ENCODE measurements at regions not wholly inside any gene's neighbourhood (a gene's known extent, or its start where the extent isn't known, plus 50 kb on each side); places are given as distances from the start of the nearest gene placed in this dataset.
A peak's percentile ranks its signal among the peaks of the same experiment; 100 is the strongest.

- DNase-seq: no peak
These were observed 54.6 kb upstream of the PARM1 start for GRCh38 chr4:74878323-74878722.

DNA sequence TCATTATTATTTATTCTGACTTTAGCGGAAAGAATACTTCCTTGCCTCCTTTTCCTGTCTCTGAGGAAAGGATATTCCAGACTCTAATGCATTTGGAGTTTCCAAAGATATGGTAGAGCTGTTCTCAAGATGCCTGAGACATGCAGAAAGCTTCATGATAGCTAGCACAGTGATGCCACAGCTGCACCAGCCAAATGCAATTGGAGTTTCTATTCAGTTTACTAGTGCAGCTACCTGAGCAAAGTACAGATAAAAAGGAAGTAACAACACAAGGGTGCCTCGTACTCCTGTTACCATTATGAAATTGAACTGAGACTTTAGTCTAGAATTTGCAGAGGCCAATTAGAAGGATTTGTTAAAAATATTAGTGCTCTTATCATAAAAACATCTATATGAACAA lies 57.5 kb upstream of the PARM1 start:
- DNase-seq: no peak

DNA sequence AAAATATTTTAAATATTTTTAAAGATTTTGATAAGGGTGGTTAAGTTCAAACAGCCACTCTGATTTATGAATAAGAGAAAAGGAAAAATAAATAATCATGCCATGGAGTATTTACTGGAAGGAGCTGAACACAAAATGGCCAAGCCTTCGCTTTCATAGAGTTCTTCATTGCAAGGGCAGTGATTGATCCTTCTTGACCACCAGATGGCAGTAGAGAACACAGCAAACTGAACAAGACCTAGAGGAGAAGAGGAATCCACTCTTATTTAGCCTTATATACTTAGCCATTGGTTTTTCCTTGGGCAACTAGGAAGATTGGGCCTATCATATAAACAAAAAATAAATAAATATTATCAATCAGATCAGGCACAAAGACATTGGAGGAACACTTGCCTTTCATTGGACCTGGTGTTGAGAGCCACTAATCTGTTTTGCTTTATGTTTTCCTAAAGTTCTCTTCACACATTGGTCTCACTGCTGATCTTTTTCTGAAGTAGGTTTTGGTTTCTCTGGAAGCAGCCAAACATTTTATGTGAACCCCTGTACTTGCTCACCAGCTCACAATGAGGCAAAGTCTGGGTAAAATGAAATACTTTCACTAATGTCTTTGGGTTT lies 58.1 kb upstream of the PARM1 start:
- peak in 1 of 2 donors; percentile 56 for DNase-seq

GRCh38 chr4:74873545-74874301 lies 59.2 kb upstream of the PARM1 start:
- no peak for DNase-seq

DNA sequence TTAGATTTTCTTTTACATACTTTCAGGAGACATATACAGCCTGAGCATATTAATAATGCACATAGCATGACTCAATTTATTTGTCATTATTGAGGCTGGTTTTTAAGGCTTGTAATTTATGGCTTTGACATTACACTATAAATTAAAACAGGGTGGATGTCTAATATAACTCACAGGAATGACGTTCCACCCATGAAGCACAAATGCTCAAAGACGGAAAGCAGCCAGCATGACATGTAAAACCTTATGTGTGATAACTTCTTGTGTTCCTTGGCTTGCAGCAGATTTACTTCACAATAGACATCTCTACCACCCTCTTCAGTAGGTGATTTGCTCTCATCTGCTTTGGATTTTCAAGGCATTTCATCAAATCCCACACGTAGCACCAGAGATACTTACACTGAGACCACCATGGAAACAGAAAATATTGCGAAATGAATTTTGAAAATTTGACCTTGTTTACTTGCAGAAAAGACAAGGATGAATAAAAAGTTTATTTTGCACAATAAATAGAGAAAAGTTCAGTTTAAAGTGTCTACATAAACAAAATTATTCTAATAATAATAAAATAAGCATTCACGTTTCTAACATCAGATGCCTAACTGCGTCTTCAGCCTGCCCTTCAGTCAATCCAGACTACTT lies 64.7 kb upstream of the BTC start:
- no peak for DNase-seq

- no peak for DNase-seq
These were observed 61.6 kb upstream of the BTC start for GRCh38 chr4:74855879-74856278.

GRCh38 chr4:74848774-74849173 lies 54.5 kb upstream of the BTC start:
- DNase-seq: no peak

DNA sequence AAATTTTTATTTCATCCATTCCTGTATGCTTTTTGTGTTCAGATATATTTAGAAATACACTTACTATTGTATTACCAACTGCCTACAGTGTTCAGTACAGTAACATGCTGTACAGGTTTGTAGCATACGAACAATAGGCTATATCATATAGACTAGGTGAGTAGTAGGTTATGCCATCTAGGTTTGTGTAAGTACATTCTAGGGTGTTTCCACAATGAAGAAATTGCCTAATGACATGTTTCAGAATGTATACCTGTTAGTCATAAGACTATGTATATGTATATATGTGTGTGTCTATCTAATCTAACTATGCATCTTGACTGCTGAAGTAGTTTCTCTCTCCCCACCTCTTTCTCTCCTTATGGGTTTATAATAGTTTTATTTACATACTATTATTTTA lies 51.5 kb upstream of the BTC start:
- DNase-seq: no peak
